ENCODE measurements at regions not wholly inside any gene's neighbourhood (a gene's known extent, or its start where the extent isn't known, plus 50 kb on each side); places are given as distances from the start of the nearest gene placed in this dataset.

DNA sequence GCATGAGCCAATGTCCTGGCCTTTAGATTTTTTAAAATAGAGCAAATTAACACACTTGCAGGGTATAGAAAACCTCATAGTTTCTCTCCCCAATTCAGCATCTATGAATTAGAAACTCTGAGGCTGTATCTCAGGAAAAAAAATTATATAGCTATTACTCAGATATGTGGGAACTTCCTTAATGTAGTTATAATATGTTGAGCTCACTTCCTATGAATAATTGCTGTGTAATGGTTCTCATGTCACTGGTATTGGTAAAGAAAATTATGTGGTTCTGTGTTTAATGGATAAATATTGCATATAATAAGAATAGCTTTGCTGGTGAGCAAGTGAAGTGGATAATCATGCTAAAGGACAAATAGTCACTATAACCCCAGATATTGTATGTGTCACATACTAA lies 2019.8 kb downstream of the NCAM2 start:
- no peak for FAIRE-seq
- DNase-seq (ENCODE audit: insufficient read length, low spot score): no peak
- no peak for TF ChIP-seq POLR2A (IDR thresholded peaks at IDR 0.05; ENCODE audit: low read depth, low read length)

GRCh38 chr21:23020969-23021368 lies 2022.8 kb downstream of the NCAM2 start:
- no peak for TF ChIP-seq POLR2A (IDR thresholded peaks at IDR 0.05; ENCODE audit: low read depth, low read length)
- no peak for DNase-seq (ENCODE audit: insufficient read length, low spot score)
- no peak for FAIRE-seq

DNA sequence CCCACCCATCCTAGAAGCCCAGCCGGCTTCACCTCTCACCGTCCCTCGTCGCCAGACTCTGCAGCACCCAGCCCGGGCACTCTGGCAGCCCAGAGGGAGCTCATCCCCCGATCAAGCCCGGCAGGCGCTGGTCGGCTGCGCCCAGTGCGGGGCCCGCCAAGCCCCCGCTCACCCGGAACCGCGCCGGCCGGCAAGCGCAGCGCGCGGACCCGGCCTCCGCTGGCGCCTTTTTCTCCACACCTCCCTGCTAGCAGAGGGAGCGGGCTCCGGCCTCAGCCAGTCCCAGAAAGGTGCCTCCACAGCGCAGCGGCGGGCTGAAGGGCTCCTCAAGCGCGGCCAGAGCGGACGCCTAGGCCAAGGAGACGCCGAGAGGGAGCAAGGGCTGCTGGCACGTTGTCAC lies 2023.3 kb downstream of the NCAM2 start:
- DNase-seq (ENCODE audit: insufficient read length, low spot score): no peak
- FAIRE-seq: no peak
- no peak for TF ChIP-seq POLR2A (IDR thresholded peaks at IDR 0.05; ENCODE audit: low read depth, low read length)

GRCh38 chr21:23026878-23027277 lies 2028.7 kb downstream of the NCAM2 start:
- DNase-seq (ENCODE audit: insufficient read length, low spot score) (no peak), FAIRE-seq (no peak)
- TF ChIP-seq POLR2A (IDR thresholded peaks at IDR 0.05; ENCODE audit: low read depth, low read length): no peak

DNA sequence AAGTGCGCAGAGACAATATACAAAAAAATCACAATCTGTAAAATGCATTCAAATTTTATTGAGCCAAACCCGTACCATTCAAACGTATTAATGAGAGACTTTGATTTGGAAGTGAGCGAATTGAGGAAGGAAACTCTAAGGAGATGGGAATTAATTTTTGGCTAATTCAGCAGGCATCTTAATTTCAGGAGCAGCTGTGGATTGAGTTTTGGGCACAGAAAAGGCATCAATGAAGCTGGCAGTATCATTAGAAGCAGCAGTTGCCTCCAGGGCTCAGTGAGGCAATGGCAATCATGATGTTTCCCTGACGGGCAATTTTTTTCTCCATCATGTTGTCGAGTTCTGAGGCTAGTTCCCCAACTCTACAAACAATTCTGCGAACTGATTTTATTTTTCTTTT lies 2041.6 kb downstream of the NCAM2 start:
- no peak for DNase-seq (ENCODE audit: insufficient read length, low spot score)
- TF ChIP-seq POLR2A (IDR thresholded peaks at IDR 0.05; ENCODE audit: low read depth, low read length): no peak
- FAIRE-seq: no peak

- no peak for DNase-seq (ENCODE audit: insufficient read length, low spot score)
- FAIRE-seq: no peak
- no peak for TF ChIP-seq POLR2A (IDR thresholded peaks at IDR 0.05; ENCODE audit: low read depth, low read length)
Observed at GRCh38 chr21:23045955-23046354, 2047.7 kb downstream of the NCAM2 start.

GRCh38 chr21:23067672-23068071 lies 2069.5 kb downstream of the NCAM2 start:
- DNase-seq (ENCODE audit: insufficient read length, low spot score) (no peak), FAIRE-seq (no peak)
- TF ChIP-seq POLR2A (IDR thresholded peaks at IDR 0.05; ENCODE audit: low read depth, low read length): no peak

DNA sequence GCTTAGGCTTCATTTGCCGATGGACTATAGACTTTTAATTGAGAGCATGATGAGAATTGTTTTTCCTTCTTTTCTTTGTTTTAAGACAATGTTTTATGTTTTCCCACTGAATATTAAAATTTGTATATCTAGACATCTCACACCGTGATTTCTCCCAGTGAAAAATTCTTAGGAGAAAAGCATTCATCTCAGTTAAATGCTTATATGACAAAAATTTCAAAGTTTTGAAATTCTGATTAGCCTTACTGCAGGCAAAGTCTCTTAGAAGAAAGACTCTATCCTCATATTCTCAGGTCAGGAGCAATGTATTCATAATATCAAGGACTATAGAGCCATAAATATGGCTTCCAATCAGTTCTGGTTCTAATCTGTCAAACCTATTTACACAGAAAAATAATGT lies 2085.0 kb downstream of the NCAM2 start:
- FAIRE-seq (no peak), DNase-seq (ENCODE audit: insufficient read length, low spot score) (no peak)
- TF ChIP-seq POLR2A (IDR thresholded peaks at IDR 0.05; ENCODE audit: low read depth, low read length): no peak

DNA sequence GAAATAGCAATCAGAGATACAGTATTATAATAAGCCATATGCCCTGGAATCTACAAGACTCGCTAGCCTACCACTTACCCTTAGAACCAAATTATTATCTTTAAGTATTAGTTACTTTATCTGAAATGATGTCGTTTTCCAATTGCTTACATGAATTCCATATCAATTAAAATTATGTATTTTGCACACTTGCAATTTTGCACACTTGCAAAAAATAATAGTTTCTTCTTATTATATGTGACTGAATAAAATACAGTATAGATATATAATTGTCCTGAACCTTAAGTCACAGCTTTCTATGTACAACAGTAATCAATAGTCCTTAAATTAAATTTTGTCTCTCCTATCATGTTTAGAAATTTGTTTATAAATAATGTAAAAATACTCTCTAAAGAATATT lies 2095.1 kb downstream of the NCAM2 start:
- no peak for FAIRE-seq
- no peak for DNase-seq (ENCODE audit: insufficient read length, low spot score)
- no peak for TF ChIP-seq POLR2A (IDR thresholded peaks at IDR 0.05; ENCODE audit: low read depth, low read length)

- no peak for TF ChIP-seq POLR2A (IDR thresholded peaks at IDR 0.05; ENCODE audit: low read depth, low read length)
- FAIRE-seq: no peak
- DNase-seq (ENCODE audit: insufficient read length, low spot score): no peak
Observed at GRCh38 chr21:23099185-23099584, 2101.0 kb downstream of the NCAM2 start.

- FAIRE-seq (no peak), DNase-seq (ENCODE audit: insufficient read length, low spot score) (no peak)
- TF ChIP-seq POLR2A (IDR thresholded peaks at IDR 0.05; ENCODE audit: low read depth, low read length): no peak
Observed at GRCh38 chr21:23101111-23101510, 2102.9 kb downstream of the NCAM2 start.

DNA sequence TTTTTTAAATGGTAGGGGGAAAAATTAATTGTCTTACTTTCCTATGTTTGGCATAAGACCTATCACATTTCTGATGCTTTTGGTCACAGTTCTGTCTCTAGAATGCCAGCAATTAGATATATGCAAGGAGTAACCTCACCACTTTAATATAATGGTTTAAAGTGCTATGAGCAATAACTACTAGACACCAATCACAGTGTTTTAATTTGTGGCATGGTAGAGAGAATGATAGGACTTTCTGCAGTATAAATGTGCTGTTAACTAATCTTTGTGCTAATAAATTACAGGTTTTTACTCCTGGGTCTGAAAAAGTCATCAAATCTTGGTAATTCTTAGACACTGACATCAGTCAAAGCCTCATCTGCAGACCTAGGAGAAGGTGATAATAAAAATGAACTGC lies 2110.3 kb downstream of the NCAM2 start:
- TF ChIP-seq POLR2A (IDR thresholded peaks at IDR 0.05; ENCODE audit: low read depth, low read length): no peak
- DNase-seq (ENCODE audit: insufficient read length, low spot score) (no peak), FAIRE-seq (no peak)

DNA sequence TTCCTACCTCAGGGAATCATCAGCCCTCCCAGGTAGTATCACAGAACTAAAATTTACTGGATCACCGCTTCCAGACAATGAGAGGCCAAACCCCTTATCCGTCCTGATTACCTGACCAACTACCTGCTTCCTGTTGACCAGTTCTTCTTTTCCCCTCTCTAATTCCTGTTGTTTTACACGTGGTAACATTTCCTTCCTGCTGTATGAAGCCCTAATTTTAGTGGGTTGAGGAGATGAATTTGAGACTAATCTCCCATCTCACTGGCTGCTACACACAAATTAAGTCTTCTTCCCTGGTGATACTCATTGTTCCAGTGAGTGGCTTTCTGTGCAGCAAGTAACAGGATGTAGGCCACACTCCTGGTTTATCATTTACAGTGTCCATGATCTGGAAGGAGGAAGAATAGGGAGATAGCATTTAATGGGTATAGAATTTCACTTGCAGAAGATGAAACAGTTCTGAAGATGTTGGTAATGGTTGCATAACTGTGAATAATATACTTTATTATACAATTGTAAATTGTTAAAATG lies 2112.9 kb downstream of the NCAM2 start:
- DNase-seq (ENCODE audit: insufficient read length, low spot score) (no peak), FAIRE-seq (no peak)

DNA sequence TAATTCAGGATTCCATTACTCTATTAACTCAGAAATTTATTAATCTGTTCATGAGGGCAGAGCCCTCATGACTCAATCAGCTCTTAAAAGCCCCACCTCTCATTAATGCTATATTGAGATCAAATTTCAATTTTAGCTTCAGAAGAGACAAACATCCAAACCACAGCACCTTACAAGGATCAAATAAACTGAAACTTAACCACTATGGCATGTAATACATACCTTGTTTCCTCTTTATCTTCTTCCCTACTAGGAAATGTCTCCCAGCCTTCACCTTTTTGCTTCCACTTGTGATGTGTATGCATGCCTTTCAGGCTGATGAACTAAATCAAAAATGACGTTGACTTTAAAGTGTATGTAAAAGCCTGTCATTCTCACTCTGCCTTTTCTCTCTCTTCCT lies 2121.3 kb downstream of the NCAM2 start:
- FAIRE-seq: no peak
- no peak for DNase-seq (ENCODE audit: insufficient read length, low spot score)
- TF ChIP-seq POLR2A (IDR thresholded peaks at IDR 0.05; ENCODE audit: low read depth, low read length): no peak

More for the DNA sequence above, 2112.9 kb downstream of the NCAM2 start:
- TF ChIP-seq POLR2A (IDR thresholded peaks at IDR 0.05; ENCODE audit: low read depth, low read length): no peak

- no peak for TF ChIP-seq POLR2A (IDR thresholded peaks at IDR 0.05; ENCODE audit: low read depth, low read length)
- DNase-seq (ENCODE audit: insufficient read length, low spot score) (no peak), FAIRE-seq (no peak)
Observed at GRCh38 chr21:23127973-23128372, 2129.8 kb downstream of the NCAM2 start.

GRCh38 chr21:23130308-23130707 lies 2132.1 kb downstream of the NCAM2 start:
- TF ChIP-seq POLR2A (IDR thresholded peaks at IDR 0.05; ENCODE audit: low read depth, low read length): no peak
- DNase-seq (ENCODE audit: insufficient read length, low spot score) (no peak), FAIRE-seq (no peak)

Measured in H54 (cell line).